HG03097 (cell line): ENCODE measurements at regions not wholly inside any gene's neighbourhood (a gene's known extent, or its start where the extent isn't known, plus 50 kb on each side); places are given as distances from the start of the nearest gene placed in this dataset.

Experiments
- ATAC-seq: cut with Tn5 transposase; IDR thresholded peaks from one replicate; pipeline ENCODE4 v1.9.1; 2021; ENCODE audit not compliant: unreplicated experiment, low FRiP score

DNA sequence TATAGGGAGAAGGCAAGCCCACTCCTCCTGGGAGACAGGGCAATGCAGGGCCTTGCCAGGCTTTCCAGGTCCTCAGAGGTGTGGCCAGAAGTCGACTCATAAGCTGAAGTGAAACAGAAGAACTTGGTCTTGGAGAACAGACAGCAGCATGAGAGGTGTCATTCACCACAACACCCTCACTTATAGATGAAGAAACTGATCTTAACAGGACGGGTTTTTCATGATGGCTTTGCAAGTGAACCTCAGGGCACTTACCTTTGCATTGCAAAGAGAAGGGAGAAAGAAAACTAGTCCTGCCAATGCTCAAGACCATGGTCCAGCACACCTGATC lies 198.8 kb downstream of the CYRIA start:
- no peak for ATAC-seq

DNA sequence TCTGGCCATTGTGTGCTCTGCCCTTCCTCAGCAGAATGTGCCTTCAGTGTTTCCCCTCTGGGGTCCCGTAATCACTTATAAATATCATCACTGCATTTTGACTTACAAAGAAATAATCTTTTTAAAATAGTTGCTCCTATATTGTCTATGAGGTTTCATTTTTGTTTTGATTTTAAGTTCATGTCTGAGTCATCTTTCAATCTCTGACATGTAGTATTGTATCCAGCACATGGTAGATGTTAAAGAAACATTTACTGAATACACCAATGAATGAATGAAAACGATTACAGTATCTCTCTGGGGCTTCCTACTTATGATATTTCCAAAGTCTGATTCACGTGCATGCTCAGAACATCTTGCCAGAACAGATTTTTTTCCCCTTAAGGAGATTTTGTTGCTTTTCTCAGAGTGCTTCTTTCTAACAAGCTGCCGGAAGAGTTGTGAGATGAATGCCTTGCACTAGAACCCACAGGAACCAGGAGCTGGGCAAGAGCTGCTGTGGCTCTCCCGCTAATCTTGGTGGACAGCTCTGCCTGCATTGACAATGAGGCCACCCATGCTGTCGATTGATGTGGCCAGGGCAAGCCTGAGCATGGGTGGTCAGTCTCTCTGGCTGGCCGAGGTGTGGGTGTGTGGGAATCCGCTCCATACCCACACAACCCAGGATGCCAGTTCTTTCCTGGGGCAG lies 199.4 kb downstream of the CYRIA start:
- no peak for ATAC-seq

DNA sequence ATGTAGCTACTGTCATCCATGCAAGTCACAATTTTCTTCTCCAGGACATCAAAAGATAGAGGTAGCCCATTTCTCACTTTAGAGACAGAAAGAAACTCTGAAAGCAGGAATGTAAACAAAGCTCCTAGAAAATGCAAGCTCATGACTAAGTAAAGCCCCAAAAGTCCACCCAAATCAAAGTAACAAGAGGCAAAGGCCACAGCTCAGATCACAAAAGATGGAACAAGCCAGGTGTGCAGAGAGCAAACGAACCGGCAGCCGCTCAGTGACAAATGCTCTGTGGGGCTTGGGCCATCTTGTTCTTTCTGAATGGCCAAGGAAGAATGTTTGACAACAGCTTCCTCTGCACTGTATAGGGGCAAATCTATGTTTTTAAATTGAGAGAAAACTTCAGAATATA lies 201.0 kb downstream of the CYRIA start:
- no peak for ATAC-seq

DNA sequence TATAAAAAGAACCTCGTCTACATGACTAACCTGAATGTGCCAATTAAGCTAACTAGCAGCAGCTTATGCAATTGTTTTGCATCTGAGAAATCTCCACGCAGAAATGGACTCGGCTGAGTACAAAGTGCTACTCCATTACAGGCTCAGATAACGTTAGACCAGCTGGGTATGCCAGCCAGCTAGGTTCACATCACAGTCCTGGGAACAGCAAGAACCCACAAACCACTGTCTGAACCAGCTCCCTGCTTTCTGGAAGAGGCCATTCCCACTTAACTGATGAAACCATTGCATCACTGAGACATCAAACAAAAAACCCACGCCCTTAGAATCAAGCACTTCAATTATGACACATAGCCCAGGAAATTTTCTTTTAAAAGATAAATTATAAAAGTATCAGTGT lies 202.7 kb downstream of the CYRIA start:
- no peak for ATAC-seq

DNA sequence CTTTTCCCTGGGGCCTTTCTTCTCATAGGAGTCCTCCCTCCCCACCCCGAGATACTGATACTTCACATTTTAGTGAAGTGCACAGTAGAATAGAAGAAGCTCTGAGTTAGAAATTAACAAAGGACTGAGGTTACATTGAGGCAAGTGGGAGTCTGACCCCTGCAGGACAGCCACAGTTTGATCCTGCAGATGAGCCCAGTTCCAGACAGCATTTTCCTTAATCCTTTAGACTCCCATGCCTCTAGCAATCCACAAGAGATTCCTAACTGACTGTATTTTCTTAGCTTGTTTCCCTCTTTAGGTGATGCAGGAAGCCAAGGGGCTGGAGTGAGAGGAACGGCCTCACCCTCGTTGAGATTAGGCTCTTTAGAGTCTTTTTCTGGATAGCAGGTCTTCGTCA lies 204.0 kb downstream of the CYRIA start:
- ATAC-seq: no peak

DNA sequence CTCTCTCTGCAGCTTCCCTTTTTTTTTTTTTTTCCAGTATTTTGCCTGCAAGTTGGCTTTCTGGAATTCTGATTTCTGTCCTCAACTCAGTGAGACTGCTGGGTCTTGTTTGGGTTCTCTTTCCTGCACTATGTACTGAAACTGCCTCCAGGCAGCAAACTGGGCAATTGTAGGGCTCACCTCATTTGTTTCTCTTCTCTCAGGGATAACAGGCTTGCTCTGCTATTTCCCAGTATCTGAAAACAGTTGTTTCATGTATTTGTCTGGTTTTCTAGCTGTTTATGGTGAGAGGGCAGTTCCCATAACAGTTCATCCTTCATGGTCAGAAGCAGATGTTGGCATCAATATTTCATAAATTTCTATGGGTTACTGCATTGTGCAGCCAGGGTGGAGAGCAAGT lies 206.0 kb downstream of the CYRIA start:
- ATAC-seq: no peak

DNA sequence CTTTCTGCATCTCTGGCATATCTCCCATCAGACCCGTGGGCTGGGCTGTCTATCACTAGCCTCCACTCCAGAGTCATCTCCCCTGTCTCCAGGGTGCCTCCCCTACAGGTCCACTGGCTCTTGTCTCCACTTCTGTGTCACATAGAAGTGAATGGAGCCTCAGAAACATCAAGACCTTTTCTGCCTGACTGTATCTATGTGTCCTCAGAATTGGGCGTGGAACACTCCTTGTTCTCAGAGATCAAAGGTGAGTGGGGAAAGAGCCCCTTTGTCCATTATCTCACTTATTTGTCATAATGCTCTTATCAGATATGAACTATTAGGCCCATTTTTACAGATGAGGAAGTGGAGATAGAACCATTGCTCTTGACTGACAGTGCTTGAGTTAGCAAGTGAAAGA lies 211.0 kb downstream of the CYRIA start:
- ATAC-seq: no peak

DNA sequence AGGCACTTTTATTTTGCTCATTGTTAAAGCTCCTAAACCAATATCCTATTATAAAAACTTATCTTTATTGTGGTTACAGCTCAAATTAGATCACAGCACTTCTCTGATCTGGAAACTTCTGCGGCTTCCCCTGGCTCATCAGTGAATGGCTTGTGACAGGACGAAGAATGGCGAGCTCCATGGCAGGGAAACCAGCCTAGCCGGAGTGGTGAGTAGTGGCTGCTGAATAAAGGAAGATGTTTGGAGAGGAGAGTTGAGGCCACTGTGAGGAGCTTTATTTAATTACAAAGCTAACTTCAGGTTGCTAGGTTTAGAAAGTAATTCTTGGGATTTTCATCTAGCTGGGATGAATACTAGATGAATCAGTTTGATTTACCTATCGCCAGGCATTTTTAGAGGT lies 213.5 kb downstream of the CYRIA start:
- ATAC-seq: no peak

DNA sequence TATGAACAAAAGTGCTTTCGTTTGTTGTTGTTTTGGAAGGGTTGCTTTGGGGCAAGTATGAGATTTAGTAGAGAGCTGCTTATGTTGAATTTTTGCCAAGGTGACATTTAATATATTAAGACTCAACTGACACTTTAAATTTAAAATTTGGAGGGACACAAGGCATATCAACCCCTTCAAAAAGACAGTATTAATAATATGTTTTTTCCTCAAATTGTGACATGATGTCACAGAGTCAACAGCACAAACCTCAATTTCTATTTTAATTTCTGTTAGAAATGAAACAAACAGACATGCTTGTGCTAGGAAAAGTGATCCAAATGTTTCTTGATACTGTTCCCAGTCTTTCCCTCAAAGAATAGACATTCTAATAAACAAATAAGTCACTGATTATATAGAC lies 218.9 kb downstream of the CYRIA start:
- no peak for ATAC-seq

DNA sequence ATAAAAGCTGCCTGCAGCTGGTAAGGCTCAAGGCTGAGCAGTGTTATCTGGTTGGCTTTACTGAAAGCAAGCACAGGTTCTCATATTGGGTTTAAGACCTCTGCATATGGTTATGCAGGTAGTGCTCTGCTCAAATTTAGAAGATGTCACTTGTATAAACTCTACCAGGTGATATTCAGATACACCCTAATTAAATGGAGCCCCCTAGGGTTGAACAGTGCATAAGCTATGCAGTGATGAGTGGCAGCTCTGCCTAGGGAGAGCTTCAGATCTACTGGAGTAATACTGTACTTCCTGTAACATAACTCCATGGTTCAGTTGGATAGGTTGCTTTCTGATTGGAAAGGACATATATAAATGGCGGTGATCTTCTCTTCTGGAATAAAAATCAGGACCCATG lies 222.7 kb downstream of the CYRIA start:
- no peak for ATAC-seq

DNA sequence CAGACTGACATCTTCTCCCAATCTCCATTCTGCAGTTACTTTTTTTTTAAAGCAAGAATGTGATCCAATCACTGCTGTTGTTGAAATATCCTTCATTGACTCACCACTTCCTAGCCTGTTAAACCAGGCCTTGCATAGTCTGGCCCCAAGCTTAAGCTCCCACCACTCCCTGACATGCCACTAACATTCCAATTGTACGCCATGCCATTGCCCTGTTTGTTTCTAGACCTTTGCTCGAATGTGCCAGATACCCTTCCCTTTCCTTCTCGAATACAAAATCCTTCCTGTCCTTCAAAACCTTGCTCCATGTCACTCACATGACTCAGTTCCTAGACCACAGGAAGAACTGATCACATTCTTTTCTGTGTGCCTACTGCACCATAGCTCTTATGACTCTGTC lies 224.2 kb downstream of the CYRIA start:
- ATAC-seq: no peak

DNA sequence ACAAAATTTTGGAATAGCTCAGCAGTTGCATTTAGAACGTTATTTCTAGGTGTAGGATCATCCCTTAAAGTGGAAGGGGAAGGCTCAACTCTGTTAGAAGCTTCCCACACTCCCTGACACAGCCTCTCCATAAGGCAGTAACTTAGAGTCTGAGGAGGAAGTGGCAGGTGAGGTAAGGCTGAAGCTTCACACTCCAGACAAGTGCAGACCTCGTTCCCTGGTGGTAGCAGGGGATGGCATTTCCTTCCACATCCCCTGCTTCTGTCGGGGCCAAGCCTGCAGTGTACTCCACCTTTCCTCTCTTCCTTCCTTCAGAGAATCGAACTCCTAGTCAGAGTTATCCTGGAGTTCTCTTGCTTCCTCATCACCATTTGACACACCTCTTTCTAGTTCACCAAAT lies 224.7 kb downstream of the CYRIA start:
- ATAC-seq: no peak

DNA sequence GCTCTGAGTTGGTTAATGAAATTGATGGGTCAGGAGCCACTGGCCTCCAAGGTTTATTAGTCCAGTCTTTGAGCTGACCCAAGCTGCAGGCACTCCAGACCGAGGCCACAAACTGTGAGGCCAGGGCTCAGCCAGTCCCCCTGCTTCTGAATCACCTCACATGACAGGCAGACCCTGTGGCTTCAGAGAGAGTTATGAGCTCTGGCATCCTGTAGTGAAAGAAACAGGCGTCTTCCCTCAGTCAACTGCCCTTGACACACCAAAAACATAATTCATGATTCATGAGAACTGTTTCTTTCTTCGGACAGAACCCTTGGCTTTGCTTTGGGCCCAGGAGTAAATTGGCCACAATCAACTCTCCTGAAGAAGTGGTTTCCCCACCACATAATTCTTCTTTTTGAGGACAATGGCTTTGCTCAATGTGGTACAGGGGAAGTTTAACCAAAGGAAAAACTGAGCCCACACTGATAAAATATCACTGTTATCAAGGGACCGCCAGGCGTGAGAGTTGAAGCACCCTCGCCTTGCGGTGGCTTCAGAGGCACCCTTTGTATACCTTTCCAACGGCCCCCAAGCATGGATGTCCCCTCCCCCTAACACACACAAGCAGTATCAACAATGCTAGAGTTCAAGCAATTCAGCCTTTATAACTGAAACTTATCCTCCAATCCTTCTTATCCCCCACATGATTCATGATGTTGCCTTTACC lies 226.9 kb downstream of the CYRIA start:
- ATAC-seq: no peak

DNA sequence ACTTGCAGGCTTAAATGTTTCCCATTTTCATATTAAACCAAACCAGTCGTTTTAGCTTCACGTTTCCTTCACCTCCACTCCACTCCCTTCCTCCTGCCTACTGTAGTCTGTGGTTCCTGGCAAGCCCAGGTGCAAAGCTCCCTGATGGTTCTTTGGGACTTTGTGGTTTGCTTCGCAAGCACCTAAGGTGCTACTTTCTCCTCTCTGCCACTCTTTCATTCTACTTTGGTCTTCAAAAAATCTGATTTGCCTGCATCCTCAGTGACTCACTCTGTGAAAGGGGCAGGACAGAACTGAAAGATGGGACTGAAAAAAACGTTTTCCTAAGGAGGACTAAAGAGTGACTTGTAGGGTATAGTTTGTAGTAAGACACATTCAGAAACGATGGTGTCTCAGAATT lies 228.4 kb downstream of the CYRIA start:
- ATAC-seq: no peak

DNA sequence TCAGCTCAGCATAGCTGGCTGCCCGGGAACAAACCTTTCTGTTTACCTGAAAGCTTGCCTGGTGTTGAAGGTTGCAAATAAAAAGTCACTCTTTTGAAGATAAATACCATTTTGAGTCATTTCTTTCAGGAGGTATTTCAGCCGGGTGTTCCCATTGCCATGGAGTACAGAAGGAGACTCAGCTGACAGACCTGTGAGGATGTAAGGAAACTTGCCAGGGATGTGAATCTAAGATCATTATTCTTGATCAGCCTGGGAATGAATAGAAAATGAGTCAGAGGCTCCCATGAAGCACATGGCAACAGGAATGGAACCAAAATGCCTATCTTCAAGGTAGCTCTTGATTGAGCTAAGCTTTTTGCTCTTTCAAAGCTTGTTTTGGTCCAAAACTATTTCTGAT lies 231.2 kb downstream of the CYRIA start:
- ATAC-seq: no peak

DNA sequence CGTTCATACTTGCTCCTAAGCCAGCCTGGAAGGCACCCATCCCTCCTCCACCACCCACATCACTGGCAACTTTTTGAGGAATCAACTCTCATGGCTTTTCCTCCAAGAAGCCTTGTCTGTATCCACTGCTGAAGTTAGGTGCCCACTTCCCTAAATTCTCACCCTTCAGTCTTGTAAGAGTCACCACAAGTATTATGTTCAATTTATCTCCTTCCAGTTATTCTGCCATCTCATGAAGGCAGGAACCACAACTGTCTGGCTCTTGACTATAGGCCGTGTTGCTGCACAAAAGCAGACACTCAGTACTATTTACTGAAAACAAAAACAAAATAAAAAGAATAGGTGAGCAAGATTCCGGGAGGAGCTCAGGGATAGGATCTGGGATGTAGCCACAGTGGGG lies 234.8 kb downstream of the CYRIA start:
- ATAC-seq: no peak

DNA sequence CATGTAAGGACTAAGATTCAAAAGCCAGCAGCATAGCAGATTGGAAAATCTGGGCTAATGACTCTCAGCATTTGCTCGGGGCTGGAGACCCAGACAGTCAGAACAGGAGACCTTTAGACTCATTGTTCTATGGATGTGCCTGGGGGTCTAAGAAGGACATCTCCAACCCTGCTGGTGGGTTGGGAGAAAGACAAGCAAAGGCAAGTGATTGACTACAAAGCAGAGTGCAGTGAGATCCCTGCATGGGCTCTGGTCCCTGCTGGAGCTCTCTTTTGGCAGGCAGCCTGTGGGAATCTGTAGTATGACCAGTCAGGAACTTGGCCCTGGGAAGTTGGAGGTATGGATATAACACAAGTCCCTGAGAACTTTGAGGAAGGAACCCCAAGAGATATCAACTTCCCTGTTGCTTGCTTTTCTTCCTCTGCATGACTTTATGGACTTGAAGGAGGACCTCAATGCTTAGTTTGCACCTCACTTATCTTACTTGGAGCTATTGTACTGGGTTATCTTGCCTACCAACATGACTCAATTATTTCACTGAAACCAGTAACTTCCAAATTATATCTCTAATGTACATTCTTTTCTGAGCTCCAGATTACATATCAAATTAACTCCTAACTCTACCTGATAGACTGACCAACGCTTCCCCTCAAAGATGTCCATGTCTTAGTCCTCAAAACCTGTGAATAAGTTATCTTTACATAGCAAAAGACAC lies 236.0 kb downstream of the CYRIA start:
- no peak for ATAC-seq

DNA sequence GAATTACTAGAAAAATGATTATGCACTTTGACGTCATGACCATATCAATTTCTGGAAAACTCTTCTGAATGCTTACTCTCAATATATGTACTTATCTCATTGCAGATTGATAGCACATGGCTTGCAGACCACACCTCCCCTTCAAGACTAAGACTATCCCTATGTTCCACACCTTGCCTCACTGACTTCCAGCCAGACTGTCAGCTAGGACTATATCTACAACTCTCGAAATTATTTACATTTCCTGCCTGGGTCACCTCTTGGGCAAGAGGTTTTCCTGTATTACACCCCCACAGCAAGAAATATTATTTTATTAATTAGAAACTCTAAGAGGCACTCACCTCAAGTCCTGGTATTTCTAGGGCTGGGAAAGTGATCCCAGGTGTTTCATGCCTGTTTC lies 236.6 kb downstream of the CYRIA start:
- ATAC-seq: no peak

DNA sequence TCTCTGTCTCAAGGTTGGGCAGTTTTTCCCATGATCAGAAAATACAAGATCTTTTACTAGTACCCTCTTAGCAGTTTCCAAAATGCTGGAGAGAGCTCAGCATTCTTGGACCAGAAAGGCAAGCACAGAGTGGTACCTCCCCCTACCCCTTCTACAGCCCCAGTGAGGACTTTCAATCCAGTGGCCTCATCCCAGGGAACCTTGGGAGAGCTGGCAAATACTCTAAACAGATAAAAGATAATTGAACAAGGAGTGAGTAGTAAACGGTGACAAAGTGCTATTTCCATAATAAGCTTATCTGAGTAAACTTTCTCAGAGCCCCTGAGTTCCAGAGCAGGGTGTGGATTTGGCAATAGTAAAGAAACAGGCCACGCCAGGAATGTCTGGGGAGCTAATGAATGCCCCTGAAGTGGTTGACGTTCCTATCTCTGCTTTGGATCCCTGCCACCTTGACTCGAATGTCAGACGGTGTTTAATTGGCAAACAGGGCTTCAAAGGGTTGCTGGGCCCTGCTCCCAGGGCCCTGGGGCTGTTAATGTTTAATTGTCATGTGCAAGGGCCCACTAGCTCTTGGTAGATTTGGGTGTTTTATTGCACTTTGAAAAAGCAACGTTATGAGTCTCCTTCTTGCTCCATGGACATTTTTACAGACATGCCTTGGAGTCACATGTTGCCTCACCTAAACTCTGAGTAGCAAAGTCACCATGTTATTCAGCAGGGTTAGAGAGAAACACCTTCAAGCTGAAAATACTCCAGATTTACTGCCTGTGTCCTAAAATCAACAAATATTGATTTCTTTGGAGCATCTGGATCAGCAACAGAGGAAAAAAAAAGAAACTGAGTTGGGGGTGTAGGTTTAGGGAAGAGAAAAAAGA lies 239.9 kb downstream of the CYRIA start:
- ATAC-seq: no peak

DNA sequence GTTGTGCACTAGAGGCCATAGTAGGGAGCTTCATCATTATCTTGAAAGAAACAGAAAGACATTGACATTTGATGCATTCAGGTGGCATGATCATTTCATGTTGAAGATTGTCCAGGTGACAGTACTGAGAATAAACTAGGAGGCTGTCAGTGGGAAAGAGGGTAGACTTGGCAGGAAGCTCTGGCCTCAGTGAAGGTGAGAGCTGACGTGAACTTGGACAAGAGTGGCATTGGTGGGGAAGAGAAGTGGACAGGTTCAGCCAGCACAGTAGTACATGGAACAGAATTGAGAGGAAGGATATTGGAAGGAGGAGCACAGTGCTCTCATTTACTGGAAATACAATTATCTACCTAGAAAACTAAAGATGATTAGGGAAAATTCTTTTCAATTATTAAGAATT lies 245.2 kb downstream of the CYRIA start:
- ATAC-seq: no peak

DNA sequence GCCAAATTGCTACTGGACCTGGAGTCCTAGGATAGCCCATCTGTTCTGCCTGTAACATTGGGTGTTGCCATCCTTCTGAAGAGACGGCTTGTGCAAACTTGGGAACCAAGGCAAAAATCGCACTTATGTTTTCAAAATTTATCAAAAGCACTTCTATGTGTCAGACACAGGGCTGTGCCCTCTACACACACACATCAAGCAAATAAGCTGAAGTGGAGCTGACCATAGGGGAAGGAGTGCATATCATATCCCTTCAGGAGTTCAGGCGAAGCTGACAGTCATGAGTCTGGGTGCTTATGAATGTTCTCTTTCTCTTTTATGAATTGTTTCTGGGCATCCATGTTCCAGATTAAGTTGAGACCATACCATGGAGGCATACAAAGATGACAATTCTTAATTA lies 247.9 kb downstream of the CYRIA start:
- no peak for ATAC-seq
